H1 (cell line): ENCODE measurements at regions not wholly inside any gene's neighbourhood (a gene's known extent, or its start where the extent isn't known, plus 50 kb on each side); places are given as distances from the start of the nearest gene placed in this dataset.

Experiments
- CTCF ChIA-PET: fragments of 300-600 bp; sonication (Branson Sonifier 250); formaldehyde crosslinking; loops from one replicate; lab custom pipeline; 2021; ENCODE audit not compliant: partially characterized antibody; lab: Charles Lee
- POLR2A ChIA-PET: fragments of 300-600 bp; sonication (Branson Sonifier 250); formaldehyde crosslinking; loops from one replicate; lab custom pipeline; 2021; ENCODE audit warnings: inconsistent platforms; ENCODE audit not compliant: partially characterized antibody; lab: Charles Lee
- DNase-seq, 2 experiments: peaks; one replicate each; pipeline versions ENCODE4 v3.0.0 to v3.0.0-alpha.2; 2010 to 2022; ENCODE audit warnings: low spot score in 2 of 2, low read depth in 1 of 2, mixed read lengths in 1 of 2
- FAIRE-seq: peaks from 2 replicates; lab custom pipeline; 2011; peaks lifted over from hg19 to GRCh38; lab: Jason Lieb, UNC
- H2AFZ ChIP-seq: 2 replicates; pipeline ENCODE4 v1.8.1; 2012; ENCODE audit warnings: low read length, inconsistent platforms
- H2AK5ac ChIP-seq: 2 replicates; pipeline ENCODE4 v1.6.1; 2013; ENCODE audit warnings: low read depth, low read length
- H2BK120ac ChIP-seq: replicated peaks from 2 replicates; pipeline ENCODE3; 2013; ENCODE audit warnings: low read depth, low read length, inconsistent platforms
- H2BK12ac ChIP-seq: 2 replicates; pipeline ENCODE4 v1.6.1; 2013; ENCODE audit warnings: low read depth, low read length
- H2BK15ac ChIP-seq: 2 replicates; pipeline ENCODE4 v1.6.1; 2013; ENCODE audit warnings: low read length
- H2BK20ac ChIP-seq: 2 replicates; pipeline ENCODE4 v1.6.1; 2013; ENCODE audit warnings: low read length
- H2BK5ac ChIP-seq: 2 replicates; pipeline ENCODE4 v1.6.1; 2013; ENCODE audit warnings: low read depth, low read length
- H3K14ac ChIP-seq: 2 replicates; pipeline ENCODE4 v1.6.1; 2013; ENCODE audit warnings: inconsistent platforms; ENCODE audit not compliant: insufficient read length
- H3K18ac ChIP-seq: 2 replicates; pipeline ENCODE4 v1.6.1; 2013; ENCODE audit warnings: low read length; ENCODE audit errors: extremely low read depth
- H3K23ac ChIP-seq: 2 replicates; pipeline ENCODE4 v1.6.1; 2013; ENCODE audit warnings: inconsistent platforms; ENCODE audit not compliant: insufficient read length
- H3K23me2 ChIP-seq: 2 replicates; pipeline ENCODE4 v1.6.1; 2013; ENCODE audit warnings: low read depth, low read length
- H3K27ac ChIP-seq: 2 replicates; pipeline ENCODE4 v1.6.1; 2011; ENCODE audit warnings: low read depth, low read length, inconsistent platforms
- H3K27me3 ChIP-seq, 4 experiments: replicated peaks in 1 of 4; 1 replicate in 1 of 4; 2 replicates in 3 of 4; pipeline versions ENCODE4 v1.6.1 to v1.8.1; 2011 to 2013; ENCODE audit warnings: low read length in 3 of 4, mild to moderate bottlenecking in 3 of 4, inconsistent platforms in 2 of 4, mixed read lengths in 2 of 4, moderate library complexity in 1 of 4; ENCODE audit not compliant: control insufficient read depth in 3 of 4, insufficient read depth in 3 of 4; ENCODE audit errors: extremely low read depth in 1 of 4
- H3K36me3 ChIP-seq, 4 experiments: 2 replicates each; pipeline versions ENCODE4 v1.6.1 to v1.8.1; 2011 to 2013; ENCODE audit warnings: mild to moderate bottlenecking in 4 of 4, low read length in 3 of 4, moderate library complexity in 2 of 4, control low read depth in 1 of 4, inconsistent platforms in 1 of 4; ENCODE audit not compliant: insufficient read depth in 4 of 4, control insufficient read depth in 2 of 4
- H3K4ac ChIP-seq: replicated peaks from 2 replicates; pipeline ENCODE3; 2013; ENCODE audit warnings: low read length, low read depth, mixed read lengths, inconsistent platforms; ENCODE audit not compliant: insufficient read length
- H3K4me1 ChIP-seq, 4 experiments: replicated peaks in 1 of 4; 1 replicate in 1 of 4; 2 replicates in 3 of 4; pipeline versions ENCODE4 v1.6.1 to v1.8.1; 2011 to 2013; ENCODE audit warnings: low read length in 3 of 4, inconsistent platforms in 2 of 4, mixed read lengths in 1 of 4; ENCODE audit not compliant: insufficient read depth in 4 of 4, control insufficient read depth in 3 of 4
- H3K4me2 ChIP-seq, 2 experiments: 2 replicates each; pipeline versions ENCODE4 v1.6.1 to v1.8.1; 2011 to 2013; ENCODE audit warnings: low read depth in 2 of 2, low read length in 2 of 2, control low read depth in 1 of 2, inconsistent platforms in 1 of 2, mild to moderate bottlenecking in 1 of 2; ENCODE audit not compliant: insufficient read depth in 1 of 2
- H3K4me3 ChIP-seq, 4 experiments: fragments of 200-600, 300-600 bp in 1 of 4; sonication (generic), shearing (Covaris generic), sonication (Bioruptor Twin) in 1 of 4; 2 replicates each; pipeline versions ENCODE4 v1.5.1 to v1.8.1; 2011 to 2016; ENCODE audit warnings: low read length in 4 of 4, low read depth in 3 of 4, control low read depth in 2 of 4, inconsistent platforms in 2 of 4, mild to moderate bottlenecking in 2 of 4, mixed read lengths in 1 of 4, moderate library complexity in 1 of 4; ENCODE audit not compliant: insufficient read depth in 2 of 4; ENCODE audit errors: extremely low read depth in 1 of 4
- H3K56ac ChIP-seq: replicated peaks from 2 replicates; pipeline ENCODE3; 2013; ENCODE audit warnings: low read depth, mild to moderate bottlenecking, mixed read lengths, low read length, inconsistent platforms; ENCODE audit not compliant: insufficient read length
- H3K79me1 ChIP-seq: 2 replicates; pipeline ENCODE4 v1.6.1; 2013; ENCODE audit warnings: low read depth, low read length, control low read depth
- H3K79me2 ChIP-seq, 2 experiments: 2 replicates each; pipeline versions ENCODE4 v1.6.1 to v1.8.1; 2012 to 2013; ENCODE audit warnings: low read length in 2 of 2, mild to moderate bottlenecking in 2 of 2, inconsistent platforms in 1 of 2; ENCODE audit not compliant: insufficient read depth in 2 of 2, control insufficient read depth in 1 of 2
- H3K9ac ChIP-seq, 4 experiments: replicated peaks in 1 of 4; 1 replicate in 1 of 4; 2 replicates in 3 of 4; pipeline versions ENCODE4 v1.6.1 to v1.8.1; 2011 to 2013; ENCODE audit warnings: low read depth in 3 of 4, low read length in 3 of 4, control low read depth in 2 of 4, mild to moderate bottlenecking in 2 of 4, moderate library complexity in 2 of 4, inconsistent platforms in 1 of 4; ENCODE audit errors: extremely low read depth in 1 of 4
- H3K9me3 ChIP-seq, 2 experiments: 2 replicates each; pipeline versions ENCODE4 v1.6.1 to v1.8.1; 2012 to 2013; ENCODE audit warnings: mild to moderate bottlenecking in 2 of 2, moderate library complexity in 2 of 2, control low read depth in 1 of 2, inconsistent platforms in 1 of 2, low read depth in 1 of 2, low read length in 1 of 2, mixed read lengths in 1 of 2; ENCODE audit not compliant: insufficient read depth in 2 of 2
- H4K20me1 ChIP-seq, 2 experiments: replicated peaks in 1 of 2; 2 replicates each; pipeline versions ENCODE3 to v1.8.1; 2011 to 2013; ENCODE audit warnings: inconsistent platforms in 2 of 2, low read length in 2 of 2, mild to moderate bottlenecking in 1 of 2; ENCODE audit not compliant: insufficient read depth in 2 of 2, control insufficient read depth in 1 of 2
- H4K5ac ChIP-seq: 2 replicates; pipeline ENCODE4 v1.6.1; 2013; ENCODE audit warnings: low read length, low read depth, mixed read lengths, inconsistent platforms; ENCODE audit not compliant: insufficient read length
- H4K8ac ChIP-seq: 2 replicates; pipeline ENCODE4 v1.8.0; 2013; ENCODE audit warnings: mild to moderate bottlenecking, moderate library complexity, low read length, inconsistent platforms; ENCODE audit not compliant: insufficient read depth; ENCODE audit errors: extremely low read depth
- H4K91ac ChIP-seq: replicated peaks from 2 replicates; pipeline ENCODE3; 2013; ENCODE audit warnings: low read length, mixed read lengths, inconsistent platforms; ENCODE audit not compliant: insufficient read length
- CBX8 ChIP-seq: fragments of 300-800, 300-1000 bp; sonication (generic); IDR thresholded peaks from 2 replicates; pipeline ENCODE4 v1.7.1; 2016; ENCODE audit warnings: low read depth, low read length, borderline replicate concordance
- EZH2 ChIP-seq: fragments of 200-600 bp; sonication (generic); IDR thresholded peaks from 2 replicates; pipeline ENCODE4 v1.7.1; 2012; ENCODE audit warnings: low read depth, mild to moderate bottlenecking, moderate library complexity, low read length, inconsistent platforms; ENCODE audit not compliant: severe bottlenecking
- GTF2F1 ChIP-seq: IDR thresholded peaks from 2 replicates; pipeline ENCODE4 v1.6.1; 2012; ENCODE audit warnings: low read depth, low read length, improper control_type of control experiment, borderline replicate concordance
- JUN ChIP-seq: IDR thresholded peaks from 2 replicates; pipeline ENCODE4 v1.6.1; 2011; ENCODE audit warnings: low read depth, mild to moderate bottlenecking, improper control_type of control experiment, low read length
- MAFK ChIP-seq: IDR thresholded peaks from 2 replicates; pipeline ENCODE4 v1.6.1; 2012; ENCODE audit warnings: low read depth, mild to moderate bottlenecking, improper control_type of control experiment, low read length
- POU5F1 ChIP-seq: IDR thresholded peaks from 2 replicates; pipeline ENCODE4 v1.6.1; 2011; ENCODE audit warnings: low read depth, mild to moderate bottlenecking, low read length, moderate library complexity
- RFX5 ChIP-seq: IDR thresholded peaks from 2 replicates; pipeline ENCODE4 v1.6.1; 2011; ENCODE audit warnings: low read depth, low read length, improper control_type of control experiment, borderline replicate concordance
- SP1 ChIP-seq: IDR thresholded peaks from 2 replicates; pipeline ENCODE4 v1.6.1; 2011; ENCODE audit warnings: low read depth, low read length
- SRF ChIP-seq: IDR thresholded peaks from 2 replicates; pipeline ENCODE4 v1.6.1; 2011; ENCODE audit warnings: mild to moderate bottlenecking, low read depth, low read length, moderate library complexity
- TBP ChIP-seq: IDR thresholded peaks from 2 replicates; pipeline ENCODE4 v1.6.1; 2011; ENCODE audit warnings: low read depth, low read length, improper control_type of control experiment
- TCF12 ChIP-seq: IDR thresholded peaks from 2 replicates; pipeline ENCODE4 v1.6.1; 2011; ENCODE audit warnings: low read depth, mild to moderate bottlenecking, low read length
- YY1 ChIP-seq: IDR thresholded peaks from 2 replicates; pipeline ENCODE4 v1.6.1; 2011; ENCODE audit warnings: low read depth, mild to moderate bottlenecking, low read length
- WGBS, 2 experiments: shearing (Covaris generic) in 1 of 2; methylation state at CpG; one replicate each; pipeline versions ENCODE4 v1.1.6 to v1.1.7; 2013 to 2015; ENCODE audit warnings: low lambda C conversion rate in 2 of 2, mixed read lengths in 2 of 2, inconsistent platforms in 1 of 2, low coverage in 1 of 2, missing lambda C conversion rate in 1 of 2; ENCODE audit not compliant: insufficient replicate concordance in 2 of 2, insufficient coverage in 1 of 2, insufficient read length in 1 of 2; ENCODE audit errors: extremely low coverage in 1 of 2, missing lambda C conversion rate in 1 of 2; 5-methylcytosine and 5-hydroxymethylcytosine counted together
- TF ChIP-seq, protein P1 (sequence below): IDR thresholded peaks from 2 replicates; pipeline ENCODE4 v1.6.1; 2012; ENCODE audit warnings: inconsistent platforms

DNA sequence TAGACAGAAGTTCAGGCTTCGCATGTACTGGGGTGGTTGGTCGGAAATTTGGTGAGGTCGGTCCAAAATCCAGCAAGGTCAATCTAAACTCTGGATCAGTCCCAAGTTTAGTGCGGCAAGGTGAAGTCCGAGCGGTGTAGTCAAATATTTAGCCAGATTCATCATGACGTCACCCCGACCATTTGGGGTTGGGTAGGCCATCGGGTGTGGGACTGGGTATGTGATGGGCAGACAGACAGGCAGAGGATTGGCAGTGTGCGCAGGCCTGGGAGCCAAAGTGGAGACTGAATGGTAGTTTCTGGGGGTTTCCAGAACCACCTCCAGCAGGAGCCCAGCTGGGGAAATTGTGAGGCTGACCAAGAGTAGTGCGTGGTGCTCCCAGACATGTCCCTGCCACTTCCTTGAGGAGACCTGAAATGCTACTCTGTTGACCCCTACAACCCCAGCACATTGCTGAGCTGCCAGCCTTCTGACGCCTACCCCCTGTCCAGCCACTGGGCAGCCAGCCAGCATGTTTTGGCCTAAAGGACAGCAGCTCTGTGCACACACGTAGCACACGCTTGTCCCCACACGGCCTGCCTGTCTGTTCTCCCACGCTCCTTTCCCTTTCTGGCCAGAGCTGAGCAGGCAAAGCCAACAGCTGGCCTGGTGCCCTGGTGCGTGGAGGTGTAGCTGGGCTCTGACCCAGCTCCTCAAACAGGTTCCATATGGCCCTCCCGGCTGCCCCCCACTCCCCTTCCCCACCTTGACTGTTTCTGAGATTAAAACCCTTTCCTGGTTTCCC is 55.9 kb downstream of the FAM241B start:
- no peak for DNase-seq
- H3K4me3 ChIP-seq = no peak overlapping the region
- no peaks in the 10 kb centered on the region for H3K36me3 ChIP-seq
- H3K79me1 ChIP-seq = no peaks in the 10 kb centered on the region
- no peaks in the 10 kb centered on the region for H3K9me3 ChIP-seq
- no peaks in the 10 kb centered on the region for H3K27me3 ChIP-seq
- peak overlapping the region; percentile 80; the same call in 1 of the 2 replicates for H2BK12ac ChIP-seq
- no peak overlapping the region for H3K27ac ChIP-seq
- 0 out of 2 replicates have a peak overlapping the region, but pooled peaks have one; percentile 53 for H2AK5ac ChIP-seq
- H3K4me1 ChIP-seq = peaks cover 0 to 6% (median 3%) of the 10 kb centered on the region in 4 experiments; a peak in 4 of 7 replicates
- POLR2A ChIA-PET = interaction anchor here (0.9 kb wide), 1 partner anchor 30 kb away, joined by 3 read pairs; no protein-coding TSS in a partner anchor
- no peaks in the 10 kb centered on the region for H4K20me1 ChIP-seq
- CTCF ChIA-PET = interaction anchor here (0.8 to 59.4 kb wide), 8 partner anchors 11 to 170 kb away, joined by 3 to 1374 read pairs (median 11); no protein-coding TSS in a partner anchor
- H3K9ac ChIP-seq = no peak overlapping the region
- no peak overlapping the region for H3K23ac ChIP-seq
- H2BK15ac ChIP-seq = peak overlapping the region; percentile 53; the same call in 1 of the 2 replicates
- no peak overlapping the region for H3K14ac ChIP-seq
- no peak overlapping the region for H2BK20ac ChIP-seq
- no peak overlapping the region for H2BK120ac ChIP-seq
- no peak overlapping the region for H4K5ac ChIP-seq
- H4K91ac ChIP-seq = no peak overlapping the region
- no peaks in the 10 kb centered on the region for H3K79me2 ChIP-seq
- H3K4ac ChIP-seq = no peak overlapping the region
- no peak overlapping the region for H2AFZ ChIP-seq
- 0 out of 2 replicates have a peak overlapping the region, but pooled peaks have one; percentile 13 for H3K18ac ChIP-seq
- no peaks in the 10 kb centered on the region for H3K23me2 ChIP-seq
- 0 out of 2 replicates have a peak overlapping the region, but pooled peaks have one; percentile 24 for H2BK5ac ChIP-seq
- no peak overlapping the region for H3K56ac ChIP-seq
- no peak for FAIRE-seq
- H3K4me2 ChIP-seq = no peak overlapping the region
- 91% methylated on average over 17 of the region's 18 CpGs; no CpG with 5 or more reads in 1 of the 2 experiments for WGBS, 2 experiments
- no peak overlapping the region; the same call in 1 of the 2 replicates for H4K8ac ChIP-seq
- TF ChIP-seq CBX8 (no peak), YY1 (no peak), SRF (no peak), GTF2F1 (no peak), MAFK (no peak), TBP (no peak), EZH2 (no peak), RFX5 (no peak), SP1 (no peak), TCF12 (no peak), JUN (no peak), POU5F1 (no peak)
- TF ChIP-seq, protein P1, sequence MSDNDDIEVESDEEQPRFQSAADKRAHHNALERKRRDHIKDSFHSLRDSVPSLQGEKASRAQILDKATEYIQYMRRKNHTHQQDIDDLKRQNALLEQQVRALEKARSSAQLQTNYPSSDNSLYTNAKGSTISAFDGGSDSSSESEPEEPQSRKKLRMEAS = no peak
